ENCODE measurements at regions not wholly inside any gene's neighbourhood (a gene's known extent, or its start where the extent isn't known, plus 50 kb on each side); places are given as distances from the start of the nearest gene placed in this dataset.

DNA sequence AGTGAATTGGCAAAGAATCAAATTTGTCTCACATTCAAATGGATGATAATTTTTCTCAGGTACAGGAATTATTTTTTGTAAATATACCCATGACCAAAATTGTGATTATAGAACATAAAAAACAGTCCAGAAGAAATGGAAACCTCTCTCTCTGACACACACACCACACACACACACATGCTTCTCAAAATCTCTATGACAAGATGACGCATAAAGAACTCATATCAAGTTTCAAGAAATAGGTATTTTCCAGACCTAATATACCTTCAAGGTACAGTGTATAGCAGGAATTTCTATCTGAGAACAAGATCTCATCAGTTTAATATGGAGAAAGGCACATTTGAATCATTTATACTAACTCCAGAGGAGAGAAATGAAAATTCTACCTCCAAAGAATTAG, 1069.1 kb upstream of the ALCAM start:
- Histone ChIP-seq H3K9ac (ENCODE audit: insufficient read depth in 1 of 2, low read length in 2 of 2) (no peak overlapping the region), H3K4me3 (no peak overlapping the region), H3K4me1 (ENCODE audit: control insufficient read depth in 5 of 5, insufficient read depth in 5 of 5, low read length in 5 of 5) (no peaks in the 10 kb centered on the region)

DNA sequence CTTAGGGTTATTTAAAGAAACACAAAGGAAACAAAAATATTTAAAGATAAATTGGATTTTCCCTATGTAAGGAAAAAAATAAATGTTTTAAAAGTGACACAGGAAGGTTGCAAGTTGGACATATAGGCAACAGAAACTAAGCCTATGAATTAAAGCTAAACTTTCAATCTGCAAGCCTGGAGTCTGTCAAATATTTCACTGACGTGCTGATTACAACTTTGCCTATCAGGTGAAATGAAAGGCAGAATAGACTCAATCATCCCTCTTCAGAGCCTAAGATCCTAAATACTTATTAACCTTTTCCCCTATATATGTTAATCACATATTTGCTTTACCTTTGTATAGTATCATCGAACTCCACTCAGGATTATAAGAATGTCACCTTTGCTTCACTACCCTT, 1068.0 kb upstream of the ALCAM start:
- Histone ChIP-seq H3K4me3 (no peak overlapping the region), H3K9ac (ENCODE audit: insufficient read depth in 1 of 2, low read length in 2 of 2) (no peak overlapping the region), H3K27ac (ENCODE audit: low read depth in 1 of 2, low read length in 1 of 2) (no peak overlapping the region), H3K27me3 (ENCODE audit: control insufficient read depth in 3 of 3, insufficient read depth in 3 of 3, low read length in 2 of 3) (no peaks in the 10 kb centered on the region), H3K4me1 (ENCODE audit: control insufficient read depth in 5 of 5, insufficient read depth in 5 of 5, low read length in 5 of 5) (no peaks in the 10 kb centered on the region), H3K9me3 (ENCODE audit: control insufficient read depth in 4 of 4, insufficient read depth in 3 of 4, low read length in 3 of 4) (no peaks in the 10 kb centered on the region), H3K36me3 (ENCODE audit: control insufficient read depth in 4 of 4, insufficient read depth in 4 of 4, low read length in 4 of 4) (no peaks in the 10 kb centered on the region)
- WGBS, 2 donors = 33 to 46% methylated on average over 2 of the region's 2 CpGs
- DNase-seq = no peak
- TF ChIP-seq, protein P1, sequence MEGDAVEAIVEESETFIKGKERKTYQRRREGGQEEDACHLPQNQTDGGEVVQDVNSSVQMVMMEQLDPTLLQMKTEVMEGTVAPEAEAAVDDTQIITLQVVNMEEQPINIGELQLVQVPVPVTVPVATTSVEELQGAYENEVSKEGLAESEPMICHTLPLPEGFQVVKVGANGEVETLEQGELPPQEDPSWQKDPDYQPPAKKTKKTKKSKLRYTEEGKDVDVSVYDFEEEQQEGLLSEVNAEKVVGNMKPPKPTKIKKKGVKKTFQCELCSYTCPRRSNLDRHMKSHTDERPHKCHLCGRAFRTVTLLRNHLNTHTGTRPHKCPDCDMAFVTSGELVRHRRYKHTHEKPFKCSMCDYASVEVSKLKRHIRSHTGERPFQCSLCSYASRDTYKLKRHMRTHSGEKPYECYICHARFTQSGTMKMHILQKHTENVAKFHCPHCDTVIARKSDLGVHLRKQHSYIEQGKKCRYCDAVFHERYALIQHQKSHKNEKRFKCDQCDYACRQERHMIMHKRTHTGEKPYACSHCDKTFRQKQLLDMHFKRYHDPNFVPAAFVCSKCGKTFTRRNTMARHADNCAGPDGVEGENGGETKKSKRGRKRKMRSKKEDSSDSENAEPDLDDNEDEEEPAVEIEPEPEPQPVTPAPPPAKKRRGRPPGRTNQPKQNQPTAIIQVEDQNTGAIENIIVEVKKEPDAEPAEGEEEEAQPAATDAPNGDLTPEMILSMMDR (IDR thresholded peaks at IDR 0.05; ENCODE audit: control extremely low read depth, extremely low read depth) = no peak
- no peak for ATAC-seq (ENCODE audit: insufficient read depth, low FRiP score)

More for the DNA sequence above, 1069.1 kb upstream of the ALCAM start:
- no peak for DNase-seq
- Histone ChIP-seq H3K27me3 (ENCODE audit: control insufficient read depth in 3 of 3, insufficient read depth in 3 of 3, low read length in 2 of 3) (no peaks in the 10 kb centered on the region), H3K36me3 (ENCODE audit: control insufficient read depth in 4 of 4, insufficient read depth in 4 of 4, low read length in 4 of 4) (no peaks in the 10 kb centered on the region), H3K9me3 (ENCODE audit: control insufficient read depth in 4 of 4, insufficient read depth in 3 of 4, low read length in 3 of 4) (no peaks in the 10 kb centered on the region), H3K27ac (ENCODE audit: low read depth in 1 of 2, low read length in 1 of 2) (no peak overlapping the region)
- no peak for ATAC-seq (ENCODE audit: insufficient read depth, low FRiP score)
- WGBS, 2 donors = 88 to 94% methylated on average over 1 of the region's 1 CpG
- TF ChIP-seq, protein P1 (IDR thresholded peaks at IDR 0.05; ENCODE audit: control extremely low read depth, extremely low read depth) = no peak

DNA sequence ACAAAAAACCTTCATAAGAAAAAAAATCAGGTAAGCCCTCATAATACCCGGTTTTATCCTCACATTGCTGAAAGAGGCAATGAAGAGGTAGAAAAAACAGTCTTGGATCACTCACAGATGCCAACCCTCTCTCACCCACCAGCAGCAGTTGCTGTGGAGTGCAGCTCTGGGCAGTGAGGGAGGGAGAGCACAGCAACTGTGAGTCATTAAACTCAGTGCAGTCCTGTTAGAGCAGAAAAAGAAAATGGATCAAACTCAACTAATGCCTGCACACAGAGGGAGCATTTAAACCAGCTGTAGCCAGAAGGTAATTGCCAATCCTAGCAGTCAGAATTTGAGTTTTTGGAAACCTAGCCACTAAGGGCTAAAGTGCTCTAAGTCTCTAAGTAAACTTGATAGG, 1050.6 kb upstream of the ALCAM start:
- peaks cover 0 to 2% (median 0%) of the 10 kb centered on the region in 4 donors for H3K9me3 ChIP-seq (ENCODE audit: control insufficient read depth in 4 of 4, insufficient read depth in 3 of 4, low read length in 3 of 4)
- no peak overlapping the region for H3K9ac ChIP-seq (ENCODE audit: insufficient read depth in 1 of 2, low read length in 2 of 2)
- H3K27me3 ChIP-seq (ENCODE audit: control insufficient read depth in 3 of 3, insufficient read depth in 3 of 3, low read length in 2 of 3) = no peaks in the 10 kb centered on the region
- no peaks in the 10 kb centered on the region for H3K36me3 ChIP-seq (ENCODE audit: control insufficient read depth in 4 of 4, insufficient read depth in 4 of 4, low read length in 4 of 4)
- TF ChIP-seq, protein P1 (IDR thresholded peaks at IDR 0.05; ENCODE audit: control extremely low read depth, extremely low read depth) = no peak
- 67 to 85% methylated on average over 1 of the region's 1 CpG for WGBS, 2 donors
- H3K27ac ChIP-seq (ENCODE audit: low read depth in 1 of 2, low read length in 1 of 2) = no peak overlapping the region
- DNase-seq = no peak
- H3K4me1 ChIP-seq (ENCODE audit: control insufficient read depth in 5 of 5, insufficient read depth in 5 of 5, low read length in 5 of 5) = no peaks in the 10 kb centered on the region
- H3K4me3 ChIP-seq = no peak overlapping the region
- no peak for ATAC-seq (ENCODE audit: insufficient read depth, low FRiP score)

DNA sequence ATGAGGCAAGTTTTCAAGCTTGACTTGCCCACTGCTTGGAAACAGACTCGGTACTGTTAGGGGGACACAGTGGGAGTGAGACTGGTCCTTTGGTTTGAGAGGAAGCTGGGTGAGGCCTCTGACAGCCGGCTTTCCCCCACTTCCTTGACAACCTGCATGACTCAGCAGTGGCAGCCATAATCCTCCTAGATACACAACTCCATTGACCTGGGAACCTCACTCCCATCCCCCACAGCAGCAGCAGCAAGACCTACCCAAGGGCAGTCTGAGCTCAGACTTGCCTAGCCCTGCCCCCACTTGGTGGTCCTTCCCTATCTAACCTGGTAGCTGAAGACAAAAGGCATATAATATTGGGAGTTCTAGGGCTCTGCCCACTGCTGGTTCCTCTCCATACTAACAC, 1043.5 kb upstream of the ALCAM start:
- DNase-seq (no peak), ATAC-seq (ENCODE audit: insufficient read depth, low FRiP score) (no peak)
- no peaks in the 10 kb centered on the region for H3K27me3 ChIP-seq (ENCODE audit: control insufficient read depth in 3 of 3, insufficient read depth in 3 of 3, low read length in 2 of 3)
- no peaks in the 10 kb centered on the region for H3K4me1 ChIP-seq (ENCODE audit: control insufficient read depth in 5 of 5, insufficient read depth in 5 of 5, low read length in 5 of 5)
- H3K4me3 ChIP-seq = no peak overlapping the region
- H3K27ac ChIP-seq (ENCODE audit: low read depth in 1 of 2, low read length in 1 of 2) = no peak overlapping the region
- WGBS, 2 donors = 38 to 65% methylated on average over 2 of the region's 2 CpGs
- H3K9ac ChIP-seq (ENCODE audit: insufficient read depth in 1 of 2, low read length in 2 of 2) = no peak overlapping the region
- TF ChIP-seq, protein P1 (IDR thresholded peaks at IDR 0.05; ENCODE audit: control extremely low read depth, extremely low read depth) = no peak
- peaks cover 0 to 7% (median 5%) of the 10 kb centered on the region in 4 donors for H3K9me3 ChIP-seq (ENCODE audit: control insufficient read depth in 4 of 4, insufficient read depth in 3 of 4, low read length in 3 of 4)
- H3K36me3 ChIP-seq (ENCODE audit: control insufficient read depth in 4 of 4, insufficient read depth in 4 of 4, low read length in 4 of 4) = no peaks in the 10 kb centered on the region

Data from lung (tissue), 11 donors.